DND-41 (cell line): ENCODE measurements at regions not wholly inside any gene's neighbourhood (a gene's known extent, or its start where the extent isn't known, plus 50 kb on each side); places are given as distances from the start of the nearest gene placed in this dataset.

Source experiments
- ATAC-seq: fragments of 200-7000 bp; cut with Tn5 transposase; 3 replicates; pipeline ENCODE4 v1.9.1; 2021; ENCODE audit warnings: low read depth; ENCODE audit not compliant: insufficient read depth
- DNase-seq: peaks from one replicate; pipeline ENCODE4 v3.0.0-alpha.2; 2020
- H2AFZ ChIP-seq: 2 replicates; pipeline ENCODE4 v1.6.0; 2012; ENCODE audit warnings: low read depth, low read length
- H3K27ac ChIP-seq: 2 replicates; pipeline ENCODE4 v1.5.1; 2012; ENCODE audit warnings: low read length, inconsistent platforms
- H3K27me3 ChIP-seq: fragments of 200-600 bp; sonication (generic); 2 replicates; pipeline ENCODE4 v1.6.0; 2012; ENCODE audit warnings: low read length, mild to moderate bottlenecking, inconsistent platforms; ENCODE audit not compliant: insufficient read depth, poor library complexity
- H3K36me3 ChIP-seq: 2 replicates; pipeline ENCODE4 v1.5.1; 2012; ENCODE audit warnings: low read length, inconsistent platforms; ENCODE audit not compliant: insufficient read depth
- H3K4me1 ChIP-seq: 2 replicates; pipeline ENCODE4 v1.5.1; 2012; ENCODE audit warnings: mild to moderate bottlenecking, low read length; ENCODE audit not compliant: insufficient read depth
- H3K4me2 ChIP-seq: 2 replicates; pipeline ENCODE4 v1.6.0; 2012; ENCODE audit warnings: mild to moderate bottlenecking, moderate library complexity, low read length, inconsistent platforms; ENCODE audit not compliant: insufficient read depth
- H3K4me3 ChIP-seq, 2 experiments: fragments of 200-600 bp in 1 of 2; shearing (Covaris generic) in 1 of 2; 2 replicates each; pipeline ENCODE4 v1.5.1; 2012 to 2016; ENCODE audit warnings: inconsistent platforms in 2 of 2, low read length in 2 of 2, mild to moderate bottlenecking in 2 of 2, low read depth in 1 of 2, moderate library complexity in 1 of 2
- H3K79me2 ChIP-seq: 2 replicates; pipeline ENCODE4 v1.6.0; 2012; ENCODE audit warnings: low read length, inconsistent platforms; ENCODE audit not compliant: insufficient read depth
- H3K9ac ChIP-seq: 2 replicates; pipeline ENCODE4 v1.6.0; 2012; ENCODE audit warnings: low read depth, mild to moderate bottlenecking, inconsistent platforms, low read length, moderate library complexity
- H3K9me3 ChIP-seq: 2 replicates; pipeline ENCODE4 v1.5.1; 2012; ENCODE audit warnings: low read length, moderate library complexity, mild to moderate bottlenecking, inconsistent platforms; ENCODE audit not compliant: insufficient read depth, severe bottlenecking
- H4K20me1 ChIP-seq: 2 replicates; pipeline ENCODE4 v1.6.0; 2012; ENCODE audit warnings: low read length; ENCODE audit not compliant: insufficient read depth
- CTCF ChIP-seq: IDR thresholded peaks from 2 replicates; pipeline ENCODE4 v1.5.1; 2012; ENCODE audit warnings: borderline replicate concordance, low read length, moderate library complexity, mild to moderate bottlenecking; ENCODE audit not compliant: poor library complexity, severe bottlenecking; ENCODE audit errors: extremely low read depth
- EZH2 ChIP-seq: IDR thresholded peaks from 3 replicates; pipeline ENCODE4 v1.6.1; 2012; ENCODE audit warnings: borderline replicate concordance, low read depth, mild to moderate bottlenecking, moderate library complexity, low read length, inconsistent platforms; ENCODE audit not compliant: severe bottlenecking

- Histone ChIP-seq H3K4me2 (no peak overlapping the region), H4K20me1 (no peaks in the 10 kb centered on the region), H3K9ac (no peak overlapping the region), H3K36me3 (no peaks in the 10 kb centered on the region), H2AFZ (no peak overlapping the region), H3K27me3 (no peaks in the 10 kb centered on the region), H3K4me1 (no peaks in the 10 kb centered on the region), H3K27ac (no peak overlapping the region), H3K9me3 (no peaks in the 10 kb centered on the region), H3K79me2 (no peaks in the 10 kb centered on the region), H3K4me3 (no peak overlapping the region)
- DNase-seq: no peak
- TF ChIP-seq CTCF: no peak
- TF ChIP-seq EZH2: no peak
- ATAC-seq: no peak
Observed at GRCh38 chr10:10096296-10096695, 921.4 kb upstream of the CELF2 start.

- Histone ChIP-seq H4K20me1 (no peaks in the 10 kb centered on the region), H3K4me3 (no peak overlapping the region), H3K36me3 (no peaks in the 10 kb centered on the region), H3K9ac (no peak overlapping the region), H3K27me3 (no peaks in the 10 kb centered on the region), H3K9me3 (no peaks in the 10 kb centered on the region), H2AFZ (no peak overlapping the region), H3K27ac (no peak overlapping the region), H3K79me2 (no peaks in the 10 kb centered on the region), H3K4me1 (no peaks in the 10 kb centered on the region), H3K4me2 (no peak overlapping the region)
- TF ChIP-seq EZH2 (no peak), CTCF (no peak)
- DNase-seq (no peak), ATAC-seq (no peak)
Observed at GRCh38 chr10:10096898-10097297, 920.8 kb upstream of the CELF2 start.

- H3K4me2 ChIP-seq: no peak overlapping the region
- H3K27ac ChIP-seq: no peak overlapping the region
- H4K20me1 ChIP-seq: no peaks in the 10 kb centered on the region
- no peaks in the 10 kb centered on the region for H3K4me1 ChIP-seq
- H3K4me3 ChIP-seq: no peak overlapping the region
- H2AFZ ChIP-seq: no peak overlapping the region
- no peaks in the 10 kb centered on the region for H3K27me3 ChIP-seq
- no peaks in the 10 kb centered on the region for H3K36me3 ChIP-seq
- ATAC-seq: no peak
- no peaks in the 10 kb centered on the region for H3K79me2 ChIP-seq
- TF ChIP-seq EZH2 (no peak), CTCF (no peak)
- H3K9ac ChIP-seq: no peak overlapping the region
- no peaks in the 10 kb centered on the region for H3K9me3 ChIP-seq
- no peak for DNase-seq
Observed at GRCh38 chr10:10101106-10101505, 916.6 kb upstream of the CELF2 start.
